ENCODE measurements at regions not wholly inside any gene's neighbourhood (a gene's known extent, or its start where the extent isn't known, plus 50 kb on each side); places are given as distances from the start of the nearest gene placed in this dataset.

- TF ChIP-seq FOXP4 (CRISPR knock-in tag; IDR thresholded peaks at IDR 0.05) (no peak), ARID5B (CRISPR knock-in tag; IDR thresholded peaks at IDR 0.05) (no peak), MED13 (CRISPR knock-in tag; IDR thresholded peaks at IDR 0.05) (no peak), ZNF644 (CRISPR knock-in tag; IDR thresholded peaks at IDR 0.05; ENCODE audit: low read depth) (no peak), HOXA7 (CRISPR knock-in tag; IDR thresholded peaks at IDR 0.05) (no peak), ZNF747 (CRISPR knock-in tag; IDR thresholded peaks at IDR 0.05; ENCODE audit: borderline replicate concordance) (no peak)
Observed at GRCh38 chrX:77143907-77144306, 303.3 kb upstream of the FGF16 start (continued).

GRCh38 chrX:77160301-77160700, 286.9 kb upstream of the FGF16 start:
- no peak overlapping the region for H3K4me3 ChIP-seq (replicated peaks in 1 of 3; ENCODE audit: insufficient read depth in 1 of 3, low read depth in 2 of 3, low read length in 3 of 3)
- in situ Hi-C loops (cut with HindIII; ENCODE audit: extremely low pct_ligation_motif_present, low pct_unique_long_range_greater_than_20kb), result no loop called here
- no peaks in the 10 kb centered on the region for H3K27me3 ChIP-seq (ENCODE audit: control insufficient read depth in 1 of 2, insufficient read depth in 2 of 2, low read length in 2 of 2)
- peak; percentile 23; the same call in 1 of the 2 replicates for TF ChIP-seq CTCF (CRISPR knock-in tag; IDR thresholded peaks at IDR 0.05)
- TF ChIP-seq TRIM22 (IDR thresholded peaks at IDR 0.05), result no peak
- TF ChIP-seq ZEB1 (IDR thresholded peaks at IDR 0.05; ENCODE audit: insufficient replicate concordance, low read depth), result no peak
- no peak for TF ChIP-seq ZNF7 (CRISPR knock-in tag; IDR thresholded peaks at IDR 0.05)
- no peak for TF ChIP-seq SETDB1 (CRISPR knock-in tag; IDR thresholded peaks at IDR 0.05; ENCODE audit: borderline replicate concordance)
- TF ChIP-seq STAT6 (CRISPR knock-in tag; IDR thresholded peaks at IDR 0.05; ENCODE audit: borderline replicate concordance), result no peak
- no peak overlapping the region for H3K9ac ChIP-seq (ENCODE audit: insufficient read depth, low read depth, low read length)
- no peak overlapping the region for H3K4me2 ChIP-seq (ENCODE audit: low read depth, low read length)
- no peak overlapping the region for H3K27ac ChIP-seq (ENCODE audit: extremely low read length, insufficient read depth, low read length)
- DNase-seq (ENCODE audit: low spot score), result no peak
- no peaks in the 10 kb centered on the region for H4K20me1 ChIP-seq (ENCODE audit: insufficient read depth, low read length)
- FAIRE-seq, result no peak
- no peaks in the 10 kb centered on the region for H3K79me2 ChIP-seq (ENCODE audit: insufficient read depth, low read length)
- ChIA-PET POLR2A (no interaction called here), CTCF (ENCODE audit: low intra/inter-chr PET ratio, low total read pairs) (no interaction called here)
- no peaks in the 10 kb centered on the region for H3K36me3 ChIP-seq (replicated peaks in 1 of 2; ENCODE audit: control insufficient read depth in 1 of 2, insufficient read depth in 2 of 2, low read length in 2 of 2)
- no TSS peak for BruUV-seq (replicated peaks)
- no CpG with 5 or more reads among the region's 2 CpGs for WGBS (ENCODE audit: low lambda C conversion rate)
- intact Hi-C loops (cut with micrococcal nuclease; ENCODE audit: unreplicated experiment), result no loop called here
- H3K9me3 ChIP-seq (ENCODE audit: low read length), result peaks cover 6% of the 10 kb centered on the region; the same call in 1 of the 2 replicates
- no peaks in the 10 kb centered on the region for H3K4me1 ChIP-seq (ENCODE audit: insufficient read depth, low read length)
- ATAC-seq, result no peak
- H2AFZ ChIP-seq (ENCODE audit: low read length), result no peak overlapping the region
